ENCODE measurements at regions not wholly inside any gene's neighbourhood (a gene's known extent, or its start where the extent isn't known, plus 50 kb on each side); places are given as distances from the start of the nearest gene placed in this dataset.

GRCh38 chr7:136142583-136142982 is 165.4 kb upstream of the MTPN start:
- Histone ChIP-seq H3K36me3 (ENCODE audit: control insufficient read depth, insufficient read depth, low read length, severe bottlenecking) (no peaks in the 10 kb centered on the region), H3K9me3 (ENCODE audit: control insufficient read depth, low read length) (no peaks in the 10 kb centered on the region), H3K9ac (ENCODE audit: low read length) (no peak overlapping the region), H3K4me3 (ENCODE audit: low read length) (no peak overlapping the region), H3K27me3 (replicated peaks; ENCODE audit: control insufficient read depth, insufficient read depth, low read length) (no peaks in the 10 kb centered on the region), H3K4me1 (ENCODE audit: control insufficient read depth, insufficient read depth, low read length) (no peaks in the 10 kb centered on the region)
- DNase-seq (ENCODE audit: low read depth): no peak

- Histone ChIP-seq H3K4me1 (ENCODE audit: control insufficient read depth, insufficient read depth, low read length) (no peaks in the 10 kb centered on the region), H3K9me3 (ENCODE audit: control insufficient read depth, low read length) (no peaks in the 10 kb centered on the region), H3K9ac (ENCODE audit: low read length) (no peak overlapping the region), H3K27me3 (replicated peaks; ENCODE audit: control insufficient read depth, insufficient read depth, low read length) (no peaks in the 10 kb centered on the region), H3K36me3 (ENCODE audit: control insufficient read depth, insufficient read depth, low read length, severe bottlenecking) (no peaks in the 10 kb centered on the region), H3K4me3 (ENCODE audit: low read length) (no peak overlapping the region)
- DNase-seq (ENCODE audit: low read depth): no peak
Observed at GRCh38 chr7:136140469-136140868, 163.3 kb upstream of the MTPN start.

- Histone ChIP-seq H3K9ac (ENCODE audit: low read length) (no peak overlapping the region), H3K9me3 (ENCODE audit: control insufficient read depth, low read length) (no peaks in the 10 kb centered on the region), H3K4me3 (ENCODE audit: low read length) (no peak overlapping the region), H3K36me3 (ENCODE audit: control insufficient read depth, insufficient read depth, low read length, severe bottlenecking) (no peaks in the 10 kb centered on the region), H3K4me1 (ENCODE audit: control insufficient read depth, insufficient read depth, low read length) (no peaks in the 10 kb centered on the region), H3K27me3 (replicated peaks; ENCODE audit: control insufficient read depth, insufficient read depth, low read length) (no peaks in the 10 kb centered on the region)
- no peak for DNase-seq (ENCODE audit: low read depth)
Observed at GRCh38 chr7:136139417-136139816, 162.3 kb upstream of the MTPN start.

- no peak for DNase-seq (ENCODE audit: low read depth)
- Histone ChIP-seq H3K36me3 (ENCODE audit: control insufficient read depth, insufficient read depth, low read length, severe bottlenecking) (no peaks in the 10 kb centered on the region), H3K9ac (ENCODE audit: low read length) (no peak overlapping the region), H3K4me1 (ENCODE audit: control insufficient read depth, insufficient read depth, low read length) (no peaks in the 10 kb centered on the region), H3K4me3 (ENCODE audit: low read length) (no peak overlapping the region), H3K27me3 (replicated peaks; ENCODE audit: control insufficient read depth, insufficient read depth, low read length) (no peaks in the 10 kb centered on the region), H3K9me3 (ENCODE audit: control insufficient read depth, low read length) (no peaks in the 10 kb centered on the region)
Observed at GRCh38 chr7:136138991-136139390, 161.8 kb upstream of the MTPN start.

GRCh38 chr7:136136906-136137454 is 159.8 kb upstream of the MTPN start:
- Histone ChIP-seq H3K9ac (ENCODE audit: low read length) (no peak overlapping the region), H3K4me3 (ENCODE audit: low read length) (no peak overlapping the region), H3K27me3 (replicated peaks; ENCODE audit: control insufficient read depth, insufficient read depth, low read length) (no peaks in the 10 kb centered on the region), H3K9me3 (ENCODE audit: control insufficient read depth, low read length) (no peaks in the 10 kb centered on the region), H3K36me3 (ENCODE audit: control insufficient read depth, insufficient read depth, low read length, severe bottlenecking) (no peaks in the 10 kb centered on the region), H3K4me1 (ENCODE audit: control insufficient read depth, insufficient read depth, low read length) (no peaks in the 10 kb centered on the region)
- DNase-seq (ENCODE audit: low read depth): no peak

- H3K4me1 ChIP-seq (ENCODE audit: control insufficient read depth, insufficient read depth, low read length): no peaks in the 10 kb centered on the region
- no peaks in the 10 kb centered on the region for H3K36me3 ChIP-seq (ENCODE audit: control insufficient read depth, insufficient read depth, low read length, severe bottlenecking)
- no peak overlapping the region for H3K4me3 ChIP-seq (ENCODE audit: low read length)
- no peaks in the 10 kb centered on the region for H3K9me3 ChIP-seq (ENCODE audit: control insufficient read depth, low read length)
- peak; percentile 19 for DNase-seq (ENCODE audit: low read depth)
- H3K27me3 ChIP-seq (replicated peaks; ENCODE audit: control insufficient read depth, insufficient read depth, low read length): no peaks in the 10 kb centered on the region
- no peak overlapping the region for H3K9ac ChIP-seq (ENCODE audit: low read length)
Observed at GRCh38 chr7:136134503-136134902, 157.3 kb upstream of the MTPN start.

- peak; percentile 49 for DNase-seq (ENCODE audit: low read depth)
- no peak overlapping the region for H3K9ac ChIP-seq (ENCODE audit: low read length)
- H3K36me3 ChIP-seq (ENCODE audit: control insufficient read depth, insufficient read depth, low read length, severe bottlenecking): no peaks in the 10 kb centered on the region
- no peak overlapping the region for H3K4me3 ChIP-seq (ENCODE audit: low read length)
- H3K27me3 ChIP-seq (replicated peaks; ENCODE audit: control insufficient read depth, insufficient read depth, low read length): no peaks in the 10 kb centered on the region
- H3K9me3 ChIP-seq (ENCODE audit: control insufficient read depth, low read length): no peaks in the 10 kb centered on the region
- H3K4me1 ChIP-seq (ENCODE audit: control insufficient read depth, insufficient read depth, low read length): no peaks in the 10 kb centered on the region
Observed at GRCh38 chr7:136133551-136133950, 156.4 kb upstream of the MTPN start.

- no peaks in the 10 kb centered on the region for H3K27me3 ChIP-seq (replicated peaks; ENCODE audit: control insufficient read depth, insufficient read depth, low read length)
- no peaks in the 10 kb centered on the region for H3K36me3 ChIP-seq (ENCODE audit: control insufficient read depth, insufficient read depth, low read length, severe bottlenecking)
- H3K4me1 ChIP-seq (ENCODE audit: control insufficient read depth, insufficient read depth, low read length): no peaks in the 10 kb centered on the region
- H3K4me3 ChIP-seq (ENCODE audit: low read length): no peak overlapping the region
- DNase-seq (ENCODE audit: low read depth): no peak
- H3K9me3 ChIP-seq (ENCODE audit: control insufficient read depth, low read length): no peaks in the 10 kb centered on the region
- H3K9ac ChIP-seq (ENCODE audit: low read length): no peak overlapping the region
Observed at GRCh38 chr7:136131304-136131630, 154.1 kb upstream of the MTPN start.

- H3K36me3 ChIP-seq (ENCODE audit: control insufficient read depth, insufficient read depth, low read length, severe bottlenecking): no peaks in the 10 kb centered on the region
- no peak overlapping the region for H3K4me3 ChIP-seq (ENCODE audit: low read length)
- DNase-seq (ENCODE audit: low read depth): no peak
- H3K27me3 ChIP-seq (replicated peaks; ENCODE audit: control insufficient read depth, insufficient read depth, low read length): no peaks in the 10 kb centered on the region
- H3K9me3 ChIP-seq (ENCODE audit: control insufficient read depth, low read length): no peaks in the 10 kb centered on the region
- no peaks in the 10 kb centered on the region for H3K4me1 ChIP-seq (ENCODE audit: control insufficient read depth, insufficient read depth, low read length)
- H3K9ac ChIP-seq (ENCODE audit: low read length): no peak overlapping the region
Observed at GRCh38 chr7:136130511-136131303, 153.5 kb upstream of the MTPN start.

GRCh38 chr7:136128050-136128449 is 150.9 kb upstream of the MTPN start:
- no peak for DNase-seq (ENCODE audit: low read depth)
- H3K27me3 ChIP-seq (replicated peaks; ENCODE audit: control insufficient read depth, insufficient read depth, low read length): no peaks in the 10 kb centered on the region
- H3K9ac ChIP-seq (ENCODE audit: low read length): no peak overlapping the region
- H3K4me3 ChIP-seq (ENCODE audit: low read length): no peak overlapping the region
- H3K4me1 ChIP-seq (ENCODE audit: control insufficient read depth, insufficient read depth, low read length): no peaks in the 10 kb centered on the region
- H3K9me3 ChIP-seq (ENCODE audit: control insufficient read depth, low read length): no peaks in the 10 kb centered on the region
- H3K36me3 ChIP-seq (ENCODE audit: control insufficient read depth, insufficient read depth, low read length, severe bottlenecking): no peaks in the 10 kb centered on the region

GRCh38 chr7:136123352-136123751 is 146.2 kb upstream of the MTPN start:
- Histone ChIP-seq H3K9ac (ENCODE audit: low read length) (no peak overlapping the region), H3K27me3 (replicated peaks; ENCODE audit: control insufficient read depth, insufficient read depth, low read length) (no peaks in the 10 kb centered on the region), H3K36me3 (ENCODE audit: control insufficient read depth, insufficient read depth, low read length, severe bottlenecking) (no peaks in the 10 kb centered on the region), H3K4me1 (ENCODE audit: control insufficient read depth, insufficient read depth, low read length) (no peaks in the 10 kb centered on the region), H3K4me3 (ENCODE audit: low read length) (no peak overlapping the region), H3K9me3 (ENCODE audit: control insufficient read depth, low read length) (no peaks in the 10 kb centered on the region)
- no peak for DNase-seq (ENCODE audit: low read depth)

GRCh38 chr7:136122026-136122425 is 144.9 kb upstream of the MTPN start:
- H3K4me3 ChIP-seq (ENCODE audit: low read length): no peak overlapping the region
- H3K9me3 ChIP-seq (ENCODE audit: control insufficient read depth, low read length): no peaks in the 10 kb centered on the region
- H3K4me1 ChIP-seq (ENCODE audit: control insufficient read depth, insufficient read depth, low read length): no peaks in the 10 kb centered on the region
- H3K27me3 ChIP-seq (replicated peaks; ENCODE audit: control insufficient read depth, insufficient read depth, low read length): no peaks in the 10 kb centered on the region
- DNase-seq (ENCODE audit: low read depth): peak; percentile 5
- no peaks in the 10 kb centered on the region for H3K36me3 ChIP-seq (ENCODE audit: control insufficient read depth, insufficient read depth, low read length, severe bottlenecking)
- no peak overlapping the region for H3K9ac ChIP-seq (ENCODE audit: low read length)
